ENCODE measurements at regions not wholly inside any gene's neighbourhood (a gene's known extent, or its start where the extent isn't known, plus 50 kb on each side); places are given as distances from the start of the nearest gene placed in this dataset.
A peak's percentile ranks its signal among the peaks of the same experiment; 100 is the strongest.

- DNase-seq (no peak), ATAC-seq (ENCODE audit: poor library complexity) (peak; percentile 21)
- intact Hi-C loops (cut with DNase I), result loop anchor here (10.0 kb wide), 1 partner anchor 113 kb away; the partner anchor contains the start of gene RET
Measured at GRCh38 chr10:42961796-42962109, 115.1 kb upstream of the RET start.

- intact Hi-C loops (cut with DNase I), result loop anchor here (10.0 kb wide), 1 partner anchor 112 kb away; the partner anchor contains the start of gene RET
- ATAC-seq (ENCODE audit: poor library complexity), result peak; percentile 40
- peak; percentile 62 for DNase-seq
Measured at GRCh38 chr10:42962110-42962901, 114.6 kb upstream of the RET start.

- ATAC-seq (ENCODE audit: poor library complexity), result no peak
- no peak for DNase-seq
- intact Hi-C loops (cut with DNase I), result loop anchor here (10.0 kb wide), 1 partner anchor 112 kb away; the partner anchor contains the start of gene RET
Measured at GRCh38 chr10:42962902-42963231, 114.0 kb upstream of the RET start.

- intact Hi-C loops (cut with DNase I), result loop anchor here (10.0 kb wide), 1 partner anchor 111 kb away; the partner anchor contains the start of gene RET
- ATAC-seq (ENCODE audit: poor library complexity) (no peak), DNase-seq (peak; percentile 30)
Measured at GRCh38 chr10:42963312-42963711, 113.6 kb upstream of the RET start.

- ATAC-seq (ENCODE audit: poor library complexity), result no peak
- peak; percentile 18 for DNase-seq
- intact Hi-C loops (cut with DNase I), result loop anchor here (10.0 kb wide), 1 partner anchor 106 kb away; the partner anchor contains the start of gene RET
Measured at GRCh38 chr10:42969147-42969546, 107.7 kb upstream of the RET start.

- peak; percentile 6 for DNase-seq
- no peak for ATAC-seq (ENCODE audit: poor library complexity)
- intact Hi-C loops (cut with DNase I), result loop anchor here (10.0 kb wide), 1 partner anchor 105 kb away; the partner anchor contains the start of gene RET
Measured at GRCh38 chr10:42969909-42970308, 107.0 kb upstream of the RET start.

- ATAC-seq (ENCODE audit: poor library complexity), result no peak
- peak; percentile 20 for DNase-seq
- intact Hi-C loops (cut with DNase I), result no loop called here
Measured at GRCh38 chr10:42970451-42971250, 106.2 kb upstream of the RET start.

GRCh38 chr10:42971251-42971599, 105.6 kb upstream of the RET start:
- no peak for DNase-seq
- ATAC-seq (ENCODE audit: poor library complexity), result no peak
- intact Hi-C loops (cut with DNase I), result no loop called here

GRCh38 chr10:42972946-42973345, 103.9 kb upstream of the RET start:
- no peak for ATAC-seq (ENCODE audit: poor library complexity)
- intact Hi-C loops (cut with DNase I), result no loop called here
- no peak for DNase-seq

GRCh38 chr10:42973411-42973810, 103.5 kb upstream of the RET start:
- DNase-seq (no peak), ATAC-seq (ENCODE audit: poor library complexity) (no peak)
- intact Hi-C loops (cut with DNase I), result no loop called here

- no peak for ATAC-seq (ENCODE audit: poor library complexity)
- peak; percentile 24 for DNase-seq
- intact Hi-C loops (cut with DNase I), result no loop called here
Measured at GRCh38 chr10:42973870-42974692, 102.8 kb upstream of the RET start.

GRCh38 chr10:42974693-42975002, 102.2 kb upstream of the RET start:
- intact Hi-C loops (cut with DNase I), result no loop called here
- DNase-seq (no peak), ATAC-seq (ENCODE audit: poor library complexity) (no peak)

GRCh38 chr10:42975005-42975493, 101.8 kb upstream of the RET start:
- DNase-seq (peak; percentile 21), ATAC-seq (ENCODE audit: poor library complexity) (no peak)
- intact Hi-C loops (cut with DNase I), result no loop called here

- DNase-seq (peak; percentile 34), ATAC-seq (ENCODE audit: poor library complexity) (no peak)
- intact Hi-C loops (cut with DNase I), result no loop called here
Measured at GRCh38 chr10:42975558-42976340, 101.1 kb upstream of the RET start.

GRCh38 chr10:42976351-42977031, 100.4 kb upstream of the RET start:
- ATAC-seq (ENCODE audit: poor library complexity), result no peak
- intact Hi-C loops (cut with DNase I), result no loop called here
- DNase-seq, result peak; percentile 13

- ATAC-seq (ENCODE audit: poor library complexity) (no peak), DNase-seq (no peak)
- intact Hi-C loops (cut with DNase I), result no loop called here
Measured at GRCh38 chr10:42977032-42977416, 99.8 kb upstream of the RET start.

GRCh38 chr10:42979181-42979580, 97.7 kb upstream of the RET start:
- ATAC-seq (ENCODE audit: poor library complexity), result no peak
- intact Hi-C loops (cut with DNase I), result no loop called here
- peak; percentile 11 for DNase-seq
